Breast epithelium (tissue), 3 donors: ENCODE measurements at regions not wholly inside any gene's neighbourhood (a gene's known extent, or its start where the extent isn't known, plus 50 kb on each side); places are given as distances from the start of the nearest gene placed in this dataset.

Experiments used
- POLR2AphosphoS5 ChIP-seq, 3 donors: sonication (generic); formaldehyde crosslinking; IDR thresholded peaks; one replicate each; pipeline ENCODE4 v1.6.1; 2017; ENCODE audit warnings: antibody characterized with exemption in 3 of 3
- TF ChIP-seq, protein P1 (sequence below), 3 donors: fragments of 450-650 bp; IDR thresholded peaks; one replicate each; pipeline ENCODE4 v1.5.1; 2016 to 2017; ENCODE audit warnings: antibody characterized with exemption in 3 of 3, mild to moderate bottlenecking in 3 of 3, moderate library complexity in 3 of 3

DNA sequence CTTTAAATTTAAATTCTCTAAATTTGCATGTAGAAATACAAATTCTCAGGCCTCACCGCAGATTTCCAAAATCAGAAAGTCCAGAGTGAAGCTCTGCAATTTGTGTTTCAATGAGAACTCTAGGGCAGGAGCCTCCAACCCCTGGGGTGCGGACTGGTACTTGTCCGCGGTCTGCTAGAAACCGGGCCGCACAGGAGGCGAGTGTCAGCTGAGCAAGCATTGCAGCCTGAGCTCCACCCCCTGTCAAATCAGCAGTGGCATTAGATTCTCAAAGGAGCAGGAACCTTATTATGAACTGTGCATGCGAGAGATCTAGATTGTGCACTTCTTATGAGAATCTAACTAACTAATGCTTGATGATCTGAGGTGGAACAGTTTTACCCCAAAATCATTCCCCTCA is 203.0 kb upstream of the PCSK2 start:
- TF ChIP-seq, protein P1, sequence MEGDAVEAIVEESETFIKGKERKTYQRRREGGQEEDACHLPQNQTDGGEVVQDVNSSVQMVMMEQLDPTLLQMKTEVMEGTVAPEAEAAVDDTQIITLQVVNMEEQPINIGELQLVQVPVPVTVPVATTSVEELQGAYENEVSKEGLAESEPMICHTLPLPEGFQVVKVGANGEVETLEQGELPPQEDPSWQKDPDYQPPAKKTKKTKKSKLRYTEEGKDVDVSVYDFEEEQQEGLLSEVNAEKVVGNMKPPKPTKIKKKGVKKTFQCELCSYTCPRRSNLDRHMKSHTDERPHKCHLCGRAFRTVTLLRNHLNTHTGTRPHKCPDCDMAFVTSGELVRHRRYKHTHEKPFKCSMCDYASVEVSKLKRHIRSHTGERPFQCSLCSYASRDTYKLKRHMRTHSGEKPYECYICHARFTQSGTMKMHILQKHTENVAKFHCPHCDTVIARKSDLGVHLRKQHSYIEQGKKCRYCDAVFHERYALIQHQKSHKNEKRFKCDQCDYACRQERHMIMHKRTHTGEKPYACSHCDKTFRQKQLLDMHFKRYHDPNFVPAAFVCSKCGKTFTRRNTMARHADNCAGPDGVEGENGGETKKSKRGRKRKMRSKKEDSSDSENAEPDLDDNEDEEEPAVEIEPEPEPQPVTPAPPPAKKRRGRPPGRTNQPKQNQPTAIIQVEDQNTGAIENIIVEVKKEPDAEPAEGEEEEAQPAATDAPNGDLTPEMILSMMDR (IDR thresholded peaks at IDR 0.05) = no peak
- no peak for TF ChIP-seq POLR2AphosphoS5 (IDR thresholded peaks at IDR 0.05)
